ENCODE measurements at regions not wholly inside any gene's neighbourhood (a gene's known extent, or its start where the extent isn't known, plus 50 kb on each side); places are given as distances from the start of the nearest gene placed in this dataset.
"Not testable (repeated sequence)": the region's sequence is repeated elsewhere in the genome, so short reads cannot be mapped to it uniquely, and the experiment has no call there.

DNA sequence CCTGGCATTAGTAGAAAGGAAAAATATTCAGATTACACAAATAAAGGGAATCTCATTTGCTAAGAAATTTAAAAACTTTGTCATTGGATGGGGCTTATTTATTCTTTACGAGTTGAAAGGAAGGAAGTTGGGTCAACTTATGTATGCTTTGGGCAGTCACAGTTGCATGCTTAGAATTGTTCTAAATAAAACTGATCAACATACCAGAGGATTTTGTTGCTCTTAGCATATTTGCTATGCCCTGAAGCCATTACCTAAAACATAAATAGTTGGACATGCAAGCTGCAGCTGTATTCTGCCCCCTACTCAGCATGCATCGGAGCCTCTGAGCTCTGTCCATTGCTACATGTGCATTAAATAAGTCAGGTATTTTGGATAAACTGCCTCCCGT, 172.7 kb upstream of the MEF2C start:
- Mint-ChIP-seq H3K27ac (no peak overlapping the region), H3K36me3 (ENCODE audit: low read depth) (peaks cover under 1% of the 10 kb centered on the region), H3K27me3 (no peaks in the 10 kb centered on the region), H3K9me3 (peaks cover 7% of the 10 kb centered on the region), H3K4me1 (ENCODE audit: low read depth) (no peaks in the 10 kb centered on the region), H3K4me3 (no peak overlapping the region)
- intact Hi-C loops (cut with micrococcal nuclease) = no loop called here

- peaks cover 6% of the 10 kb centered on the region for H3K36me3 Mint-ChIP-seq (ENCODE audit: low read depth)
- intact Hi-C loops (cut with micrococcal nuclease) = no loop called here
- no peak overlapping the region for H3K4me3 Mint-ChIP-seq
- H3K9me3 Mint-ChIP-seq = peaks cover 12% of the 10 kb centered on the region
- H3K27ac Mint-ChIP-seq = no peak overlapping the region
- H3K4me1 Mint-ChIP-seq (ENCODE audit: low read depth) = no peaks in the 10 kb centered on the region
- H3K27me3 Mint-ChIP-seq = no peaks in the 10 kb centered on the region
These were observed 172.2 kb upstream of the MEF2C start for GRCh38 chr5:89055015-89055694.

DNA sequence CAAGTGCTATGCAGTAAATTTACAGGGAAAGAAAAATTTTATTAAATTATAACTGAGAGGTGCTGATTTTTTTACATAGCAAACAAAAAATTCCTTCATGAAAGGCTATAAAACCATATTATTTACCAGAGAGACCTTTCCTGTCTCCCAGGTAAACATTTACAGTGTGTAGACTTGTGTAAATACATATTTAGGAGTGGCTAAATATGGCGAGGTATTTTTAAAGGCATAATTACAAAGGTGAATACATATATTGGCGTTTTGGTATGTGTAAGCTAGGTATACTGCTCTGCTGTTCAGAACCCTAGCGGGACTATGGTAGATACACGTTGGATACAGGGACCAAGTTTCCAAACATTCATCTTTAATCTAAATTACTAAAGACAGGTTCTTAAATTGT, 170.6 kb upstream of the MEF2C start:
- H3K4me1 Mint-ChIP-seq (ENCODE audit: low read depth) = no peaks in the 10 kb centered on the region
- intact Hi-C loops (cut with micrococcal nuclease) = no loop called here
- H3K27ac Mint-ChIP-seq = no peak overlapping the region
- no peak overlapping the region for H3K4me3 Mint-ChIP-seq
- H3K9me3 Mint-ChIP-seq = peaks cover 16% of the 10 kb centered on the region
- H3K27me3 Mint-ChIP-seq = no peaks in the 10 kb centered on the region
- H3K36me3 Mint-ChIP-seq (ENCODE audit: low read depth) = peaks cover 6% of the 10 kb centered on the region

- H3K4me1 Mint-ChIP-seq (ENCODE audit: low read depth); H3K4me3 Mint-ChIP-seq; intact Hi-C loops (cut with micrococcal nuclease); H3K27ac Mint-ChIP-seq; H3K36me3 Mint-ChIP-seq (ENCODE audit: low read depth); H3K27me3 Mint-ChIP-seq: not testable (repeated sequence)
- peaks cover 16% of the 10 kb centered on the region for H3K9me3 Mint-ChIP-seq
These were observed 167.1 kb upstream of the MEF2C start for GRCh38 chr5:89050062-89050461.

- no peaks in the 10 kb centered on the region for H3K4me1 Mint-ChIP-seq (ENCODE audit: low read depth)
- intact Hi-C loops (cut with micrococcal nuclease) = no loop called here
- no peaks in the 10 kb centered on the region for H3K27me3 Mint-ChIP-seq
- no peak overlapping the region for H3K27ac Mint-ChIP-seq
- peaks cover 6% of the 10 kb centered on the region for H3K36me3 Mint-ChIP-seq (ENCODE audit: low read depth)
- peaks cover 16% of the 10 kb centered on the region for H3K9me3 Mint-ChIP-seq
- no peak overlapping the region for H3K4me3 Mint-ChIP-seq
These were observed 164.6 kb upstream of the MEF2C start for GRCh38 chr5:89047571-89047970.

GRCh38 chr5:89045216-89045615, 162.2 kb upstream of the MEF2C start:
- Mint-ChIP-seq H3K27ac (no peak overlapping the region), H3K4me3 (no peak overlapping the region), H3K36me3 (ENCODE audit: low read depth) (peaks cover under 1% of the 10 kb centered on the region), H3K4me1 (ENCODE audit: low read depth) (no peaks in the 10 kb centered on the region), H3K27me3 (no peaks in the 10 kb centered on the region), H3K9me3 (peaks cover 5% of the 10 kb centered on the region)
- intact Hi-C loops (cut with micrococcal nuclease) = no loop called here

- Mint-ChIP-seq H3K27me3 (no peaks in the 10 kb centered on the region), H3K9me3 (no peaks in the 10 kb centered on the region), H3K4me3 (no peak overlapping the region), H3K27ac (no peak overlapping the region), H3K4me1 (ENCODE audit: low read depth) (no peaks in the 10 kb centered on the region), H3K36me3 (ENCODE audit: low read depth) (no peaks in the 10 kb centered on the region)
- intact Hi-C loops (cut with micrococcal nuclease) = no loop called here
These were observed 161.8 kb upstream of the MEF2C start for GRCh38 chr5:89044674-89045200.

- Mint-ChIP-seq H3K27ac (no peak overlapping the region), H3K27me3 (no peaks in the 10 kb centered on the region), H3K9me3 (peaks cover 3% of the 10 kb centered on the region), H3K36me3 (ENCODE audit: low read depth) (no peaks in the 10 kb centered on the region), H3K4me3 (no peak overlapping the region), H3K4me1 (ENCODE audit: low read depth) (no peaks in the 10 kb centered on the region)
- intact Hi-C loops (cut with micrococcal nuclease) = no loop called here
These were observed 160.7 kb upstream of the MEF2C start for GRCh38 chr5:89043676-89044075.

- Mint-ChIP-seq H3K36me3 (ENCODE audit: low read depth) (no peaks in the 10 kb centered on the region), H3K4me1 (ENCODE audit: low read depth) (no peaks in the 10 kb centered on the region), H3K9me3 (peaks cover 9% of the 10 kb centered on the region), H3K27me3 (no peaks in the 10 kb centered on the region), H3K27ac (no peak overlapping the region), H3K4me3 (no peak overlapping the region)
- intact Hi-C loops (cut with micrococcal nuclease) = no loop called here
These were observed 159.8 kb upstream of the MEF2C start for GRCh38 chr5:89042746-89043145.

- no peak overlapping the region for H3K27ac Mint-ChIP-seq
- no peak overlapping the region for H3K4me3 Mint-ChIP-seq
- H3K4me1 Mint-ChIP-seq (ENCODE audit: low read depth) = no peaks in the 10 kb centered on the region
- no peaks in the 10 kb centered on the region for H3K36me3 Mint-ChIP-seq (ENCODE audit: low read depth)
- intact Hi-C loops (cut with micrococcal nuclease) = no loop called here
- peaks cover 9% of the 10 kb centered on the region for H3K9me3 Mint-ChIP-seq
- H3K27me3 Mint-ChIP-seq = no peaks in the 10 kb centered on the region
These were observed 159.0 kb upstream of the MEF2C start for GRCh38 chr5:89041976-89042375.

DNA sequence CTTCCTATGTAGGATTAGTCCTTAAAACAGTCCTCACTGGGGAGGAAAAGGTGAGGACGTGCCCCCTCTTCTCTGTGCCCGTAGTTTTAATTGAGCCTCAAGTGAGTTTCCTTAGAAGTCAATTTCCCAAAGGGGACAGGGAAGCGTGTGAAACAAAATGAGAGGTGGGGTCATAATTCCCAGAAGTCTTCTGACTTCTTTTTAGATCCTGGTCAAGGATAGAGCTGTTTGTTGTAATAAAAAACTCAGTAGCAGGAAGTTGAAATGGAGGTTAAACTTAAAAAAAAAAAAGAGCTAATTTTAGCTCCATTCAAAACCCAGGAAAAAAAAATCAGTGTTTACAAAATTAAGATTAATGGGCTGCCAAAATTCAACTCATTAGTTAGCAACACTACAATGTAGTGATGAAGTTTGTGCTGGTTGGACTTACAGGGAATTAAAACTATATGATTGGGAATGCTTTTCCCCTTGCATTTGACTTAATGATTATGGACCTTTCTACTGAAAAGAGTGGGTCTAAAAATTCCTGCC, 158.3 kb upstream of the MEF2C start:
- Mint-ChIP-seq H3K4me1 (ENCODE audit: low read depth) (no peaks in the 10 kb centered on the region), H3K9me3 (peaks cover 9% of the 10 kb centered on the region), H3K27ac (no peak overlapping the region), H3K27me3 (no peaks in the 10 kb centered on the region), H3K4me3 (no peak overlapping the region), H3K36me3 (ENCODE audit: low read depth) (no peaks in the 10 kb centered on the region)
- intact Hi-C loops (cut with micrococcal nuclease) = no loop called here

DNA sequence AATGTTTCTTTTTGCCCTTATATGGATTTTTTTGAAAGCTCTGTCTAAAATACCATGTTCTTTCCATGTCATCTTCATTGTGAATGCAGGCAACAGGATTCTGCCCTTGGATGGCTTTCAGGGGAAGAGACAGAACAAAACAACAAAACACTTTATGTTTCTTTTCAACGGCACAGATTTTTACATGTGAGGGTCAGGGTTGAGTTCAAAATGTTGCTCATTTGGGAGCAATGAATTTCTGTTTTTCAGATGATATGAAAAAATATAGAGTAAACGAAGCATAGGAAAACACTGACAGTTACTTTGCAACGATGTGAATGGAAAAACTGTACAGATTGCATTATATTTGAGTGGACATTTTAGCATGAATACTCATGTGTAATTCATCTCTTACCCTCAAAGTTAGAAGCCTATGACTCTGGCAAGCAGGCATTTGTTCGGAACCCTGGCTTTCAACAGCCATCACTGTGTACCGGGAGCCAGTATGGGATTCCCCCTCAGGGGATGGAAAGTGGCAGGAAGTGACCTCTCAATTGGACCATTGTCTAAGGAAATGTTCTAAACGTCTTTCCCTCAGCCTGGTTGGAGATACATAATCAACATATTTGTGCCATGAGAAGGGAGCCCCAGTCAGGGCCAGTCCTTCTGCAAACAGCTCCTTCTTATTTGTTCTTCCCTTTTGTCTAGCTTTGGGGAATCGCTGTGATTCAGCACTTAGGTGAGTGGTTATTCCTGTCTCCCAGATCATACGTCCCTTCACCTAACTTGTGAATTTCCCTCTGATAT, 153.9 kb upstream of the MEF2C start:
- Mint-ChIP-seq H3K4me1 (ENCODE audit: low read depth) (no peaks in the 10 kb centered on the region), H3K36me3 (ENCODE audit: low read depth) (no peaks in the 10 kb centered on the region), H3K4me3 (no peak overlapping the region), H3K27me3 (no peaks in the 10 kb centered on the region), H3K9me3 (peaks cover 9% of the 10 kb centered on the region), H3K27ac (no peak overlapping the region)
- intact Hi-C loops (cut with micrococcal nuclease) = no loop called here

- Mint-ChIP-seq H3K27me3 (no peaks in the 10 kb centered on the region), H3K9me3 (peaks cover 9% of the 10 kb centered on the region), H3K4me1 (ENCODE audit: low read depth) (no peaks in the 10 kb centered on the region), H3K4me3 (no peak overlapping the region), H3K36me3 (ENCODE audit: low read depth) (no peaks in the 10 kb centered on the region), H3K27ac (no peak overlapping the region)
- intact Hi-C loops (cut with micrococcal nuclease) = no loop called here
These were observed 153.2 kb upstream of the MEF2C start for GRCh38 chr5:89036166-89036565.

GRCh38 chr5:89034588-89034987, 151.6 kb upstream of the MEF2C start:
- intact Hi-C loops (cut with micrococcal nuclease) = no loop called here
- H3K9me3 Mint-ChIP-seq = peaks cover 9% of the 10 kb centered on the region
- no peak overlapping the region for H3K27ac Mint-ChIP-seq
- H3K4me1 Mint-ChIP-seq (ENCODE audit: low read depth) = no peaks in the 10 kb centered on the region
- H3K4me3 Mint-ChIP-seq = no peak overlapping the region
- no peaks in the 10 kb centered on the region for H3K36me3 Mint-ChIP-seq (ENCODE audit: low read depth)
- H3K27me3 Mint-ChIP-seq = no peaks in the 10 kb centered on the region
